Colon (tissue), 2 donors: ENCODE measurements at regions not wholly inside any gene's neighbourhood (a gene's known extent, or its start where the extent isn't known, plus 50 kb on each side); places are given as distances from the start of the nearest gene placed in this dataset.

ENCODE experiments used
- FAIRE-seq: peaks from 2 replicates; lab custom pipeline; 2012; peaks lifted over from hg19 to GRCh38; lab: Jason Lieb, UNC
- donor health status: control.
- donor health status: control.

DNA sequence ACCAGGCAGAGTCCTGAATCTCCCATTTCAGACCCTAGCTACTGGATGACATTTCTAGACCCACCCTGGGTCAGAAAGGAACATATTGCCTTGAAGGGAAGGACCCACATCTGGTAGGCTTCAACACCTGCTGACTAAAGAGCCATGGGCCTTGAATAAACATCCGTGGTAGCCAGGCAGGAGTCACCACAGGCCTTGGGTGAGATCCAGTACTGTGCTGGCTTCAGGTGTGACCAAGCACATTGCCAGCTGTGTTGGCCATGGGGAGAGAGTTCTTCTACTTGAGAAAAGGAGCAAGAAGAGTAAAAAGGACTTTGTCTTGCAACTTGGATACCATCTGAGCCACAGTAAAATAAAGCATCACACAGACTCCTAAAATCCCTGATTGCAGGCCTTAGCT, 332.6 kb downstream of the SLC16A7 start:
- FAIRE-seq, result no peak

DNA sequence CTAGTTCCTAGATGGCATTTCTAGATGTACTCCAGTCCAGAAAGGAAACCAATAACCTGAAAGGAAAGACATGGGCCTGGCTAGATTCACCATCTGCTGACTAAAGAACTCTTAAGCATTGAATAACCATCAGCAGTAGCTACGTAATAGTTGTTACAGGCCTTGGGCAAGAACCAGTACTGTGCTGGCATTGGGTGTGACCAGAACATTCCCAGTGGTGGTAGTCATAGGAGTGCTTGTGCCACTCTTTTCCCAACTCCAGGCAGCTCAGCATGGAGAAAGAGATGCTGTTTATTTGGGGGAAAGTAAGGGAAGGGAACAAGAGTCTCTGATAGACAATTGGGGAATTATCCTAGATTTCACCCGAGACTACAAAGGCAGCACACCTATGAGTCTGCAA, 333.3 kb downstream of the SLC16A7 start:
- FAIRE-seq, result no peak

DNA sequence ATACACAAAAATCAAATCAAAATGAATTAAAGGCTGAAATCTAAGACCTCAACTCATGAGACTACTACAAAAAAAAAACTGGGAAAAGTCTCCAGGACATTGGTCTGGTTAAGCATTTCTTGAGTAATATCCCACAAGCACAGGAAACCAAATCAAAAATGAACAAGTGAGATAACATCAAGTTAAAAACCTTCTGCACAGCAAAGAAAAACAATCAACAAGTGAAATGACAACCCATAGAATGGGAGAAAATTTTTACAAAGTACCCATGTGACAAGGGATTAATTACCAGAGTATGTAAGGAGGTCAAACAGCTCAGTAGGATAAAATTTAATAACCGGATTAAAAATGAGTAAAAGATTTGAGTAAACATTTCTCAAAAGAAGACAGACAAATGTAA, 338.7 kb downstream of the SLC16A7 start:
- FAIRE-seq, result no peak

DNA sequence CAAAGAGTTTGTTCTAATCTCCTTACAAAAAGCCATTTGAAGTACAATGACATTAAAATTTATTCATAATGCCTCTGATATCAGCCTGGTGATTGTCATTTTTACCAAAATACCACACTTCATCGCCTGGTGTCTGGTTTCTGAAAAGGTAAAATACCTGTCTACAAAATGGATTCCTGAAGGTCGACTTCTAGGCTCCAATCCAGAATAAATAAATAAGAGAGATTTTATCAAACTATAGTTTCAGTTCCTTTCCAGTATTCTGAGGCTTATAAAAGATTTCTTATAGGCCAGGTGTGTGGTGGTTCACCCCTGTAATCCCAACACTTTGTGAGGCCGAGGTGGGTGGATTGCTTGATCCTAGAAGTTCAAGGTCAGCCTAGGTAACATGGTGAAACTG, 340.7 kb downstream of the SLC16A7 start:
- no peak for FAIRE-seq

DNA sequence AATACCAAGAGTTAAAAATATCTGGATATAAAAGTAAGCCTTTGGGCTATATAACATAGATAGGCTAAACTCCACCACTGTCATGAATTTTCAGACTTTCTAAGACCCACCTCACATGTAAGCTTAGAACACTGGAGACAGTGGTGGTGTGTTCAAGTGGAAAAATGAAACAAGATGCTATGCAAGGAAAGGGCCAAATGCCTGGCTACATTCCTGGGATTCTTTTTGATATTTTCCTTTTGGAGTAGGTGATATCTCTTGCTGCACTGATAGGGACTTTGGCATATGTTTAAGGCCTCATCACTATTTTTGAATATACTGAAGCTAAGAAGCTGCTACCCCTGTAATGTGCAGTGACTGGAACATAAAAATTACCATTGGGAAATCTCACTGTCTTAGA, 341.3 kb downstream of the SLC16A7 start:
- no peak for FAIRE-seq

DNA sequence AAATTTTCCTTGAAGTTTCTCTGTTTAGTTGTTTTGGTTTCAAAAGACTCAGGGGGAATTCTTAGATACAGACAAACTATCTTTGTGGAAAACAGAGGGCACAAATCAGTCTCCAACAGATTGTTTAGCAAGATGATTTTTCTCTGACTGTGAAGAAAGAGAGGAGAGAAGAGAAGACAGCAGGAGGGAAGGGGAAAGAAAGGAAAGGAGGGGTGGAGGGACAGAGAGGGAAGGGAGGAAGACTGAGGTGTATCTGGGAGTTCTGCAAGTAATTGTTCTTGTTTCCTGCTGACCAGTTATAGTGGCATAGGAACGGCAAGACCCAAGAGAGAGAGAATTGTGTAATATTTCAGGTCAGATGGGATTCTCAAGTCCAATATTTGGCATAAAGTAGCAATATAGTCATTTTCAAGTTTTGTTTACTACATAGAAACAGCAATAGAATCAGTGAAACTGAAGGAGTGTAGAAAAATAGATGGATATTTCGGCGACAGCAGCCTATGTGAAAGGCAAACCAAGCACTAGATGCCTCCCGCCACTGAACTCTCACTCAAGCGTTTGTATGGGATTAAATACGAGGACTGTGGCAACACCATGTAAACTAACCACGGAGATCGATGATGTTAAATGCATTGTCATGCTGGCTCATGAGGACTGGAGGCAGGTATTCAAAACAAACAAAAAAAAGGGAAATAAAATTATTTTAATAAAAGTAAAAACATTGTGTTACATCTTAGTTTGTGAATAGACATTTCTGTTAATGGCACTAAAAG, 342.5 kb downstream of the SLC16A7 start:
- FAIRE-seq, result no peak

DNA sequence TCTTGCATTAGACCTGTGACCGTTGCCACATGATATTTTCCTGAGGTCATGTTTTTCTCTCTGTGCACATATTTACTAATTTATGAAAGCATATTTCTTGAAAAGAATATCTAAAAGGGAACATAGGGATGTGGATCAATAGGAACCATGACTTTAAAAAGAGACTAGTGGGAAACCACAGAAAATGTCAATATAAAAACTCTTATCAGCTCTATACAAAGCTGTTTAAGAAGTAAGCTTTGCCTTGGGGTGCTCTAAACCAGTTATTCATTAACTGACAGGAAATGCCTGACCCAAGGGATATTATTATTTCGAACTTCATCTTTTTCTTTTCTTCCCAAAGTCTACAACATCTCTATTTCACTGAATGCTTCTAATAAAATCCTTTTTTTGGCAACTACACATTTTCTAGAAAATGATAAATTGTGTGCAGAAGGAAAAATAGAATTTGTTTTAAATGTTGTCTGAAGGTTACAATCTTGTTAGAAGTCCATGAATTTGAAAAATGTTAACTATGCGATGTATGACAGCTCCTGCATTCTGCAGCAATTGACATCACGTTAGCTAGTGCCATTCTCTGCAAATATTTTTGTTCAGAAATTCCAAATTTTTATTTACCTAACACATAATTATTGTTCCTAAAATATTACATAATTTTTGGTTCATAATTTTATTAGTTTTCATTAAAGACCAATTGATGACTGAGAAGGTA, 345.0 kb downstream of the SLC16A7 start:
- FAIRE-seq, result no peak

DNA sequence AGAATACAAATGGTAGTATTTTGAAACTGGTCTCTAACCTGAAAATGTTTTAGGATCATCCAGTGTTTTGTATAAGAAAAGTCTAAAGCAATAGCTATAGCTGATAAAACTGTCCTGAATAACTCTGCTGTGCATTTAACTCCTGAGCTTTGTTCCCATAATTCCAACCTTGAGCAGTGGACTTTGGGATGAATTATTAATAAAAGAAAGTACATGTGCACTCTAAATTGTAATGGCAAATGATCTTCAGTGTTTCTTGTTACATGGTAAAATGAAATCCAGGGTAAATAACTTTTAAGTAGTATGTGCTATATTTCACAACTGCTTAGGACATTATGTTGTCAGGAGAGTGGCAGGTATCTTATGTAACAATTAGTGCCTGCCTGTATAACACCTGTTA, 345.6 kb downstream of the SLC16A7 start:
- no peak for FAIRE-seq

DNA sequence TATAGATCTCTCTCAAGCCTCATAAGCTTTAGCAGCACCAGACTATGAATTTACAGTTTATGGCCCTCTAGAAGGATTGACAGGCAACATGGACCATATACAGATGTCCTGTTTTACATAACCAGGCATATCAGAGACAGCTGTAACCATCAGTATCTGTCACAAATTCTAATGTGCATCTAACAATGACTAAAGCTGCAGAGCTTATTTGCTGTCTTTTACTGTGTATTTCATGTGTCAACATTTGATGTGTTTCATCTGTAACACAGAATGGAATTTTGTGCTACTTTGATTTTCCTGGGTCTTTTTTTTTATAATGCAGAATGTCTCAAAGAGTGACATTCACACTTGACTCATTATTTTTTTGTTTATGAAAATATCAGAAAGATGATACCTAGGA, 348.3 kb downstream of the SLC16A7 start:
- no peak for FAIRE-seq

DNA sequence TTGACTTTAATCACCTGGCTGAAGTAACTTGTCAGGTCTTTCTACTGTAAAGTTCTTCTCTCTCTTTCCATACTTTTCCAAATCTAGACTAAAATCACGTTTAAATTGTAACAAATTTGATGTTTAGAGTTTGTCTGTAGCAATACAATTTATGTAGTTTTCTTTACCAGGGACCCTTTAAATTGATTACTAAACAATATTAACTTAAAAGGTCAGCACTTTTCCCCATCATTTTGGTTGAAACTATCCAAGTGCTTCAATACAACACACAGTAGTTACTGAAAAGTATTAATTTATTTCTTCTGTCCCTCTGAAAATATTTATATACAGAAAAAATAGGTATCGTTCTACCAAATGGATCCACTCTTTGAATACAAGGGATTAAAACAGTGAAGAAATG, 350.8 kb downstream of the SLC16A7 start:
- no peak for FAIRE-seq

DNA sequence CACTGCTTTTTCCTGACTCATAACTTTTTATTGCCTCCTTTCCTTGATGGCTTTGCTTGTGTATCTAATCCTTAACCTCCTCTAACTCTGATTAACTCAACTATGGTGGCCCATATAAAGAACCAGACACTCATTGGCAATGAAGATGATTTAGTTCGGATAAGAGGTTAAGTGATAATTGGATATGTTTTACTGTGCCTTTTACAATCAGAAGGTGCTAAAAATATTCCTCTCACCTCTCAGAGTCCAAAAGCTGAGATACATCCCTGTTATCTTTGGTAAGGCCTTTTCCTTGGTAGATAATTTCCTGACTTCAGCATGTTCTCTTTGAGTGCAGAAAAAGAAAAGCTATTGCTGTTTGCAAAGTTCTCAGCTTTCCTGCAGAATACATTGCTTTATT, 367.7 kb downstream of the SLC16A7 start:
- no peak for FAIRE-seq

DNA sequence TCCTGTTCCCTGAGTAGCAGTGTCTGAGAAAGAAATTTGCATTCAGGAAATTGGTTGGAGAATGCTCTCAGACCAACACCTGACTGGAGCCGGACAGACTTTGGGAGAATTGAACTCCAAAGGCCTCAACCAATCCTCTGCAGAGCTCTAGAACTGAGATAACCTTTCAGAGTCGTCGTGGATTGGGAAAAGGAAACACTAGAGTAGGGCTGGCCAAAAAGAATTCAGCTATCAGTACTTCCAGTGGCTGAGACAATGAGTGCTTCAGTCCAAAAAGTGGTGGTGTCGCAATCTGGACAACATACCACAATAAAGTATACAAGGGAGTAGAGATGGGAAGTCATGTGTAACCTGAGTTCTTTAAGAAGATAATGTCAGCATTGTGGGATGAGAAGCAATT, 377.1 kb downstream of the SLC16A7 start:
- FAIRE-seq, result no peak

DNA sequence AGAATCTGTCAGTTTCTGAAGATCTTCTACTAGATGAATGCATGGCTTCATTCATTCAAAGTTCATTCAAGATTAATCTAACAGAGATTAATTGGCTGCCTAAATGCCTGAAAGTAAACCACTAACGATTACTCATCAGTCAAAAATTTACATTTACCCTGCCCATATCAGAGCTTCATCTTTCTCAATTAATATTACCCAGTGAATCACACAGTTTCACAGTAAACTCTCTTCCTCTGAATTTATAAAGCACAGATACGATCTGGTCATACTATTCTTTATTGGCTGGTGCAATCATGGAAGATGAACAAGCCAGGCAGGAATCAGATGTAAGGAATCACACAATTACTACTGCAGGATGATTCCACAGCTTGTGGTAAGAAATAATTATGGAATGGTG, 377.7 kb downstream of the SLC16A7 start:
- no peak for FAIRE-seq

DNA sequence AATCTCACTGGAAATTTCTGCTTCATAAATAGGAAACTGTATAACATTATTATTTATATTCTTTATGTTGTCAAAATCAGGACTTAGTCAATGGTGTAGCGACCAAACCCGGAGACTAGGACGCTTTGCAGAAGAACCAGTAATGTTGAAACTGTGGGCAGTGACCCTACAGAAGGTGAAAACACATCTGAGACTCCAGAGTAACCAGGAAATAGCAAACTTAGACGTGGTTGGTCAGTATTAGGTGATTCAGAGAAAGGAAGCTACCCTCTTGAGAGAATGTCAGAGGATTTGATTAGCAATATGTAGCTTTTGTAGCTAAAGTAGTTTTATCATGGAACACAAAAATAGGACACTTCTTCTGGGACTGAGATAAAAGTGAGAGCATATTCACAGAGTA, 381.9 kb downstream of the SLC16A7 start:
- FAIRE-seq, result no peak

DNA sequence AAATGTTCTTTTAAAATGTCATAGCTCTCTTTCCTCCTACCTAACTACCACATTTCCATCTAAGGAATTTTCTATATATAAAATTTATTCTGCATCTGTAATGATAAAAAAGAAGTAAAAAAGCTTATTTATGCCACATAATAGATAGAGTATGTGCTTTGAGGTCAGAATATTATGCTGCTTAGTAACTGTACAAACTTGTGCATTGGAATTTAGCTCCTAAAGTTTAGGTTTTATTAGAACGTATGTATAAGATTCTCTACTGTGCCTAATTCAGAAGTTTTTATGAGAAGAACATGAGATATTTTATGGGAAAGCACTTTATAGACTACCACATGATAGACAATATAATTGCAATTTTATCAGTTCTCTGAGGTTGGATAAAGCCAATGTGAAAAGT, 384.6 kb downstream of the SLC16A7 start:
- FAIRE-seq, result no peak

DNA sequence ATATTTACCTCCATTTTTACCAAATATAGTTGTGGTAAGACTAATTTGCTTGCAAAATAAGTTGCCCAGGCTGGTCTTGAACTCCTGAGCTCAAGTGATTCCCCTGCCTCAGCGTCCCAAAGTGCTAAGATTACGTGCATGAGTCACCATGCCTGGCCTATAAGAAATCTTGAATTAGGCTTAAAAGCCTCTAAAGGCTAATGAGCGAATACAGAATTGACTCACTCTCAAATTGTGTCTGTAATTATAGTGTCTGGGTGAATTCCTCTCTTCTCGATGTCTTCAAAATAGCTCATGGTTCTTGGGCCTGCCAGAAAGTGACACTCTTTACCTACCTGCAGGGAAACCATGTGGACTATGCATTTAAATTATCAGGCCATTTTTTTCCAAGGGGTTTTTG, 403.5 kb downstream of the SLC16A7 start:
- FAIRE-seq, result no peak

DNA sequence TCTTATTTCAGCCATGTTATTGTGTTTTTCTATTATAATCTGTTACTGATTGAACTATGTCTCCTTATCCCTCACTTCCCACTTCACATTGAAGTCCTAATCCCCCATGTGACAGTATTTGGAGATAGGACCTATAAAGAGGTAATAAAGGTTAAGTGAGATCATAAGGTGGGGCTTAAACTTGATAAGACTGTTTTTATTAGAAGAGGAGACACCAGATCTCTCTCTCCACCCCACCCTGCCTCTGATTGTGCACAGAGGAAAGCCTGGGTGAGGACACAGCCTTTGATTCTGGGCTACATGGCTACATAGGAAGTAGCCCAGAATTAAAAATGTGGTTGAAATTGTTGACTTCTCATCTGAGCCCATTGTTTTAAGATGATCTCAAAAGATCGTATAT, 414.7 kb downstream of the SLC16A7 start:
- FAIRE-seq, result no peak

DNA sequence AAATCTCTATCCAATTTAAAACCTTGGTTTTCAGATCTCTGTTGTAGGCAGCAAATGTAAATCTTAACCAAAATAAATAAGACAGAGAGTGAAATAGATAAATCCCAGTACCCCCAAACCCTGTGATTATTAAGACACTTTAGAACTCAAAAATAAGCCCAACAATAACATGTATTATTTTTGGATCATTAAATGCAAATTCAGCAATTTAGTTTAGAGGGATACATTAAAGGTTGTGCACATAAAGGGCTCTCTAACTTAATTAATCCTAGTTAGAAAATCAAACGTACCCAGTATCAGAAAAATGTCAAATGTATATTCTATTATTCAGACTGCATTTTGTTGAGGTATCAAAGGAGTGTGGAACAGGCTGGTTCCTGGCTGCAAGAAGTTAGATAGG, 416.8 kb downstream of the SLC16A7 start:
- FAIRE-seq, result no peak

DNA sequence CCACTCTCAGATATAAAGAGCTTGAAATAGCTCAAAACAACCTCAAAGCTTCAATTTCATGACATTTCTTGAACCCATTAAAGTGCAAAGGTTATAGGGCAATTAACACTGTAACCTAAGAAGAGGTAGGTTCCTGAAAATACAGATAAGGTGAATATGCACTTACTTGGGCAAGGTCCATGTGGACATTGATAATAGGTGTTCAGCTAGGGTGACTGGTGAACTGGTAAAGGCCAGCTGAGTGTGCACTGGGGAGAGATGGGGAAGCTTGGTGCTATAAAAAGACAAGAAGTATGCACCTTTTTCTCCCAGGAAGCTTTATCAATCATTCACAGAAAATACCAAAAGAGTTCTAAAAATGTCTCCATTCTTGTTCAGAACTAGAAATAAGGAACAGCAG, 418.6 kb downstream of the SLC16A7 start:
- FAIRE-seq, result no peak

DNA sequence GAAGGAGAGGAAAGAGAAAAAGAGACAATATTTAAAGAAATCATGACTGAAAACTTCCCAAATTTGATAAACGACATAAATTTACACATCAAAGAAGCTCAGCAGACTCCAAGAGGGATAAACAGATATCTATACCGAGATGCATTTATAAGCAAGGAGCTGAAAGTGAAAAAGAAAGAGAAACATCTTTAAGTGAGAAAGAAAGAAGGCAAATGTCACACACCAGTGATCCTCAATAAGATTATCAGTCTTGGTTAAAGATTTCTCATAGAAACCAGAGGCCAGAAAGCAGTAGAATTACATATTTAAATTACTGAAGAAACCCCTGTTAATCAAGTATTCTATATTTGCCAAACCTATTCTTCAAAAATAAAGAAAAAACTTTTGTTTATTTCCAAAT, 424.2 kb downstream of the SLC16A7 start:
- no peak for FAIRE-seq

DNA sequence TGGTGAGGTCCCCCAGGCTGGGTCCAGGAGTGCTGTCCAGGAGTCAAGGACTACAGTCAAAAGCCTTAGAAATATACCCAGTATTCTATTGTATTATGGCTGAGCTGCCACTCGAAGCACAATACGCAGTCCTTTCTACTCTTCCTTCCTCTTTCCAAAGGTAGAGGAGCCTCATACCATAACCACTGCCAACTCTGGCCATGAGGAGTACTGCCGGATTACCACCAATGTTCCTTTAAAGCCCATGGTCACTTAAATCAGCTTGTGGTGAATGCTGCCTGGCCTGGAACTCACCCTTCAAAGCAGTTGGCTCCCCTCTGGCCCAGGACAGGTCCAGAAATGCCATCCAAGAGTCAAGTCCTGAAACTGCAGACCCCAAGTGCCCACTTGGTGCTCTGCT, 425.4 kb downstream of the SLC16A7 start:
- FAIRE-seq, result no peak

DNA sequence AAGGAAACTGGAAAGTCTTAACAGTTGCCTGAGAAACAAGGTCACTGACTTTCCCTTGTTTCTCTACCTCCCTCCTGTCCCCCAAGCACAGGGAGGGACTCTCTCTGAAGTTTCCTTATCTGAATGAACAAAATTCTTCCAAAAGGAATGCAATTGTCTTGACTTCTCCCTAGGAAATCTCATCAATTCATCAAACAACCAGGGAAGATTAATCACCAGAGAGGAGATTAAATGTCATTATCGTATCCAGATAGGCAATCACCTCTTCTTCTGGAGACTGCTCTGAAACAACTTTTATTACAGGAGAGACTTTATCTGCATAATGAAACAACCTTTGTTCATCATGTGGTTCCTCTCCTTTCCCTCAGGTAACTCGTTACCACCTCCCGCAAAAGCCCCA, 431.4 kb downstream of the SLC16A7 start:
- no peak for FAIRE-seq

DNA sequence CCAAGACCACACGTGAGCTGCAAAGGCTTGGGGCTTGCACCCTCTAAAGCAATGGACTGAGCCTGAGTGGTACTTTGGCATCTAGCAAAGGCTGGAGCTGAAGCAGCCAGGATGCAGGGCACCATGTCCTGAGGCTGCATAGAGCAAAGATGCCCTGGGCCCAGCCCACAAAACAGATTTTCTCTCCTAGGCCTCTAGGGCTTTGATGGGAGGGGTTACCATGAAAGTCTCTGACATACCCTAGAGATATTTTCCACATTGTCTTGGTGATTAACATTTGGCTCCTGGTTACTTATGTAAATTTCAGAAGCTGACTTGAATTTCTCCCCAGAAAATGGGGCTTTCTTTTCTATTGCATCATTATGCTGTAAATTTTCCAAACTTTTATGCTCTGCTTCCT, 438.3 kb downstream of the SLC16A7 start:
- no peak for FAIRE-seq

DNA sequence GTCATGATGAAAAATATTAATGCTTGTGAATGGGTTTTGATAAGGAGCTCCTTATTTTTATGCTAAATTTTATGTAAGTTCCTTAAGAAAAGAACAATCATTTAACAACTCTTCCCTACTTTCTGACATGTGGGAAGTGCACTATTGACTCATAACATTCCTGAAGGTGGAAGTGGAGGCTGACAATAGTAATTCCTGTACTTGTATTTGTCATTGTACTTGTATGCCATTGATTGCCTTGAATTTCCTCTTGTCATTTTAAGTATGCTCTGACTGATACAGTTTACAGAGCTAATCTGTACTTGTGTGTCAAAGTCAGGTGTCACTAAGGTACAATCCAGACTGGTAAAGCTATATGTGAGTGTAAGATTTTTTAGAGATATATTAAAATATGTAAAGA, 440.0 kb downstream of the SLC16A7 start:
- no peak for FAIRE-seq
